VCaP (cell line): ENCODE measurements at regions not wholly inside any gene's neighbourhood (a gene's known extent, or its start where the extent isn't known, plus 50 kb on each side); places are given as distances from the start of the nearest gene placed in this dataset.
"Not testable (repeated sequence)": the region's sequence is repeated elsewhere in the genome, so short reads cannot be mapped to it uniquely, and the experiment has no call there.

Experiments
- H3K27ac ChIP-seq: fragments of 450-650 bp; 2 replicates; pipeline ENCODE4 v1.5.1; 2017
- TF ChIP-seq, protein P1 (sequence below): fragments of 450-650 bp; conservative IDR thresholded peaks from 2 replicates; pipeline ENCODE4 v1.5.1; 2017; ENCODE audit warnings: mild to moderate bottlenecking, moderate library complexity

- no peak overlapping the region for H3K27ac ChIP-seq
- TF ChIP-seq, protein P1, sequence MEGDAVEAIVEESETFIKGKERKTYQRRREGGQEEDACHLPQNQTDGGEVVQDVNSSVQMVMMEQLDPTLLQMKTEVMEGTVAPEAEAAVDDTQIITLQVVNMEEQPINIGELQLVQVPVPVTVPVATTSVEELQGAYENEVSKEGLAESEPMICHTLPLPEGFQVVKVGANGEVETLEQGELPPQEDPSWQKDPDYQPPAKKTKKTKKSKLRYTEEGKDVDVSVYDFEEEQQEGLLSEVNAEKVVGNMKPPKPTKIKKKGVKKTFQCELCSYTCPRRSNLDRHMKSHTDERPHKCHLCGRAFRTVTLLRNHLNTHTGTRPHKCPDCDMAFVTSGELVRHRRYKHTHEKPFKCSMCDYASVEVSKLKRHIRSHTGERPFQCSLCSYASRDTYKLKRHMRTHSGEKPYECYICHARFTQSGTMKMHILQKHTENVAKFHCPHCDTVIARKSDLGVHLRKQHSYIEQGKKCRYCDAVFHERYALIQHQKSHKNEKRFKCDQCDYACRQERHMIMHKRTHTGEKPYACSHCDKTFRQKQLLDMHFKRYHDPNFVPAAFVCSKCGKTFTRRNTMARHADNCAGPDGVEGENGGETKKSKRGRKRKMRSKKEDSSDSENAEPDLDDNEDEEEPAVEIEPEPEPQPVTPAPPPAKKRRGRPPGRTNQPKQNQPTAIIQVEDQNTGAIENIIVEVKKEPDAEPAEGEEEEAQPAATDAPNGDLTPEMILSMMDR: no peak
These were observed 508.8 kb downstream of the DIPK2A start for GRCh38 chr3:144480416-144480919.

DNA sequence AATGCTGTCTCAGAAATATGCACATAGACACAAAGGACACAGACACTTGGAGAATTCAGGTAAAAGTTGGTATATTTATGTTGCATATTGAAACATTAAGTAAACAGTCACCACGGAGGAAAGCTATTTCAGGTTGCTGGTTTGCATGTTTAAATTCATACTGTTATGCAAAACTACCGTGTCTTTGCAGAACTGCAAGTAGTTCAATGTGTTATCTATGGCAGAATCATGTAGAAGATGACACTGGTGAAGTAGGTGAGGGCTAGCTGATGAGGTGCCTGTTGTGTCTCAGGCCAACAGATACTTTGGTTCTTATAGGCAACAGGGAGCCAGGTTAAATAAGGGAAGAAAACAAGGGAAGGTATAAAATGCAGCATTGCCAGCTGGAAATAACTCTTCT, 511.3 kb downstream of the DIPK2A start:
- no peak overlapping the region for H3K27ac ChIP-seq
- TF ChIP-seq, protein P1: no peak

DNA sequence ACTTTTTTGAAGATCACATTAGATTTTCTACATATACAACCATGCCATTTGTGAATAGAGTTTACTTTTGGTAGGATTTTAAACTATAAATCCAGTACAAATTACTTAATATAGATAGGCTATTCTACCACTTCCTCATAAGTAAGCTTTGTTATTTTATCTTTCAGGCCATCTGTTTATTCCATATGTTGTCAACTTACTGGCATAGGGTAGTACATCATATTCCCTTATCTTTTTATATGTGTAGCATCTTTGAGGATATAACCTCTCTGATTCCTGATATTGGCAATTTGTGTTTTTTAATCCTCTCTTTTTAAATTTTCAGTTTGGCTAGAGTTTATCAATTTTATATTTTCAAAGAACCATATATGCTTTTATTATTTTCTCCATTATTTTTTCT, 515.4 kb downstream of the DIPK2A start:
- TF ChIP-seq, protein P1: no peak
- no peak overlapping the region for H3K27ac ChIP-seq

- no peak overlapping the region for H3K27ac ChIP-seq
- TF ChIP-seq, protein P1: no peak
These were observed 517.3 kb downstream of the DIPK2A start for GRCh38 chr3:144488927-144489326.

DNA sequence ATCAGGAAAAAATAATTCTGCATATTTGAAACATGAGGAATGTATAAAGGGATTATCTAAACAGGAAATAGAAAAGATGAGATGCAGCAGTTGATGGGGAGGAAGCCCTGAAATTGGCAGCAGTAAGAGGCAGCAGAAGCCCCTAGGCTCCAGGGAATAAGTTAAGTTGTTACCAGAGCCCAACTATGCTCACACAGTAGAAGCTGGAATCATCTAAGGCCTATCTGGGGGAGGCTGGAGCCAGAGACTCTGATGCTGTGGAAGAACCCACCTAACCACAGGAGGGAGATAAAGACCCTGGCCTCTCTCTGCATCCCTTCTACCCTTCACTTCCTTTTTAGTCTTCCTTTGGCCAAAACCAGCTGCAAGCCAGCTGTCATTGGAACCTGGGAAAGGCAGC, 519.7 kb downstream of the DIPK2A start:
- TF ChIP-seq, protein P1: no peak
- no peak overlapping the region for H3K27ac ChIP-seq

DNA sequence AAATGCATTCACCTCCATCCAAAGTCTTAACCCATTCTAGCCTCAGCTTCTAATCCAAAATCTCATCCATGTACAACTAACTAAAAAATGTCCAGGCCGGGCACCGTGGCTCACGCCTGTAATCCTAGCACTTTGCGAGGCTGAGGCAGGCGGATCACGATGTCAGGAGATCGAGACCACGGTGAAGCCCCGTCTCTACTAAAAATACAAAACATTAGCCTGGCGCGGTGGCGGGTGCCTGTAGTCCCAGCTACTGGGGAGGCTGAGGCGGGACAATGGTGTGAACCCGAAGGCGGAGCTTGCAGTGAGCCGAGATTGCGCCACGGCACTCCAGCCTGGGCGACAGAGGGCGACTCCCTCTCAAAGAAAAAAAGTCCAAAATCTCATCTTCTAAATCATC, 523.0 kb downstream of the DIPK2A start:
- not testable (repeated sequence) for H3K27ac ChIP-seq

- TF ChIP-seq, protein P1: no peak
- H3K27ac ChIP-seq: no peak overlapping the region
These were observed 524.7 kb downstream of the DIPK2A start for GRCh38 chr3:144496141-144496835.

- TF ChIP-seq, protein P1: no peak
- no peak overlapping the region for H3K27ac ChIP-seq
These were observed 525.8 kb downstream of the DIPK2A start for GRCh38 chr3:144497452-144497851.
